GM18870 (cell line): ENCODE measurements at regions not wholly inside any gene's neighbourhood (a gene's known extent, or its start where the extent isn't known, plus 50 kb on each side); places are given as distances from the start of the nearest gene placed in this dataset.
"Not testable (repeated sequence)": the region's sequence is repeated elsewhere in the genome, so short reads cannot be mapped to it uniquely, and the experiment has no call there.

ENCODE experiments used
- ATAC-seq: cut with Tn5 transposase; IDR thresholded peaks from one replicate; pipeline ENCODE4 v1.9.1; 2021; ENCODE audit warnings: moderate library complexity; ENCODE audit not compliant: unreplicated experiment

GRCh38 chr10:78231939-78232338, 198.3 kb downstream of the RPS24 start:
- no peak for ATAC-seq

- ATAC-seq, result no peak
Measured at GRCh38 chr10:78236416-78237015, 202.9 kb downstream of the RPS24 start.

- ATAC-seq, result not testable (repeated sequence)
Measured at GRCh38 chr10:78237951-78238350, 204.3 kb downstream of the RPS24 start.

- ATAC-seq, result no peak
Measured at GRCh38 chr10:78247266-78247665, 213.6 kb downstream of the RPS24 start.

GRCh38 chr10:78247821-78248220, 214.2 kb downstream of the RPS24 start:
- no peak for ATAC-seq

GRCh38 chr10:78248651-78249464, 215.2 kb downstream of the RPS24 start:
- no peak for ATAC-seq

- no peak for ATAC-seq
Measured at GRCh38 chr10:78249690-78250089, 216.0 kb downstream of the RPS24 start.

- no peak for ATAC-seq
Measured at GRCh38 chr10:78250313-78251015, 216.8 kb downstream of the RPS24 start.

- ATAC-seq, result no peak
Measured at GRCh38 chr10:78251016-78251385, 217.3 kb downstream of the RPS24 start.

- ATAC-seq, result no peak
Measured at GRCh38 chr10:78252286-78252685, 218.6 kb downstream of the RPS24 start.

- ATAC-seq, result no peak
Measured at GRCh38 chr10:78253063-78253853, 219.6 kb downstream of the RPS24 start.

GRCh38 chr10:78254013-78254412, 220.3 kb downstream of the RPS24 start:
- ATAC-seq, result no peak

GRCh38 chr10:78255214-78255613, 221.6 kb downstream of the RPS24 start:
- ATAC-seq, result no peak

- ATAC-seq, result no peak
Measured at GRCh38 chr10:78255796-78256638, 222.4 kb downstream of the RPS24 start.

GRCh38 chr10:78258323-78259030, 224.8 kb downstream of the RPS24 start:
- no peak for ATAC-seq

- no peak for ATAC-seq
Measured at GRCh38 chr10:78259391-78259790, 225.7 kb downstream of the RPS24 start.

GRCh38 chr10:78260141-78260540, 226.5 kb downstream of the RPS24 start:
- ATAC-seq, result no peak

GRCh38 chr10:78260680-78261079, 227.0 kb downstream of the RPS24 start:
- ATAC-seq, result no peak

- no peak for ATAC-seq
Measured at GRCh38 chr10:78261291-78261690, 227.6 kb downstream of the RPS24 start.

- no peak for ATAC-seq
Measured at GRCh38 chr10:78262860-78263259, 229.2 kb downstream of the RPS24 start.
